Activated T-cell treated with anti-CD3 and anti-CD28 coated beads, Interleukin-2, amount 50 U/mL, for 4 hours (primary cell): ENCODE measurements at regions not wholly inside any gene's neighbourhood (a gene's known extent, or its start where the extent isn't known, plus 50 kb on each side); places are given as distances from the start of the nearest gene placed in this dataset.

Source experiments
- ATAC-seq, 2 donors: fragments of 200-7000 bp; cut with Tn5 transposase; one replicate each; pipeline ENCODE4 v1.10.0; 2021
- DNase-seq: peaks from one replicate; pipeline ENCODE4 v3.0.0-alpha.2; 2020
- H3K27me3 Mint-ChIP-seq: one replicate; pipeline ENCODE4 v1.8.0; 2021; ENCODE audit warnings: low read depth, mixed read lengths
- H3K36me3 Mint-ChIP-seq: one replicate; pipeline ENCODE4 v1.8.0; 2022; ENCODE audit warnings: mixed read lengths; ENCODE audit not compliant: insufficient read depth
- H3K4me1 Mint-ChIP-seq: one replicate; pipeline ENCODE4 v1.8.0; 2021; ENCODE audit warnings: low read depth, mixed read lengths
- H3K4me3 Mint-ChIP-seq: one replicate; pipeline ENCODE4 v1.8.0; 2021; ENCODE audit warnings: mild to moderate bottlenecking, moderate library complexity, mixed read lengths
- H3K9me3 Mint-ChIP-seq: one replicate; pipeline ENCODE4 v1.8.0; 2021; ENCODE audit warnings: mixed read lengths

- Mint-ChIP-seq H3K27me3 (peaks cover 16% of the 10 kb centered on the region), H3K4me1 (no peaks in the 10 kb centered on the region), H3K4me3 (no peak overlapping the region), H3K36me3 (no peaks in the 10 kb centered on the region), H3K9me3 (no peaks in the 10 kb centered on the region)
- DNase-seq (no peak), ATAC-seq (no peak)
Measured at GRCh38 chr2:13156916-13157315, 440.2 kb downstream of the TRIB2 start.

DNA sequence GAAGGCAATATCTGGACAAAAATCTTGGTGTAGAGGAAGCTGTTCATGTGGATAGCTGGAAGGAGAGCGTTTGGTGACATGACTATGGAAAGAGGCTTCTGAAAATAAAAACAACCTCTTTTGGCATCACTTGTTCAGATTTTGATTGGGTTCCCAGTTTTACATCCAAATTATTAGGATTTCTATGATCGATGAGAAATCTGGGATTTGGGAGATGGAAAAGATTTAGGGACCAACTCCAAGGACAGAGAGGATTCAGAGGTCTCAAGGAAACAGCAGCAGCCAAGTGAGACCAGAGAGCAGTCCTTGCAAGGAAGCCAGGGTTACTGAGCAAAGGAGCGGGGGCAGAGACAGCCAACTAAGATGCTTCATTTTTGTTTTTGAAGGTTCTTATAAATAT, 441.7 kb downstream of the TRIB2 start:
- H3K9me3 Mint-ChIP-seq: no peaks in the 10 kb centered on the region
- H3K4me3 Mint-ChIP-seq: no peak overlapping the region

DNA sequence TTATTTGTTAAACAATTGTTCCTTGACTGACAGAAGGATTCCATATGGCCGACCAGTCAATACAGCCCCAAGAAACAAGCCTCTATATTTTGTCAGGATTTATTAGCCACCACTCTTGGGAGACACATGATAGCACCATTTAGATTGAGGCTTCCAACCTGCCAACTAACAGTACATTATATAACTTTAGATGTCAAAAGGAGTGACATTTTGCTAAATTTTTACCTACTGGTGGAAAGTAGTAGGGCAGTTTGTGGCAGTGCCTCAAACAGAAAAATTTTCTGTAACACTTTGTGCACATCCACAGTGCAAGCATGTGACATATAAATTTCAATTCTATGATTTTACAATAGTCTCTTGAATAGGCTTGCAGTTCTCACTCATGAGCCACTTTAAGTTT, 464.0 kb downstream of the TRIB2 start:
- Mint-ChIP-seq H3K36me3 (no peaks in the 10 kb centered on the region), H3K4me1 (no peaks in the 10 kb centered on the region), H3K9me3 (peaks cover 6% of the 10 kb centered on the region), H3K4me3 (no peak overlapping the region), H3K27me3 (peaks cover 16% of the 10 kb centered on the region)
- DNase-seq (no peak), ATAC-seq (no peak)

More for the DNA sequence above, 441.7 kb downstream of the TRIB2 start:
- H3K4me1 Mint-ChIP-seq: no peaks in the 10 kb centered on the region
- no peak for DNase-seq
- no peak for ATAC-seq
- no peaks in the 10 kb centered on the region for H3K36me3 Mint-ChIP-seq
- peaks cover 20% of the 10 kb centered on the region for H3K27me3 Mint-ChIP-seq

DNA sequence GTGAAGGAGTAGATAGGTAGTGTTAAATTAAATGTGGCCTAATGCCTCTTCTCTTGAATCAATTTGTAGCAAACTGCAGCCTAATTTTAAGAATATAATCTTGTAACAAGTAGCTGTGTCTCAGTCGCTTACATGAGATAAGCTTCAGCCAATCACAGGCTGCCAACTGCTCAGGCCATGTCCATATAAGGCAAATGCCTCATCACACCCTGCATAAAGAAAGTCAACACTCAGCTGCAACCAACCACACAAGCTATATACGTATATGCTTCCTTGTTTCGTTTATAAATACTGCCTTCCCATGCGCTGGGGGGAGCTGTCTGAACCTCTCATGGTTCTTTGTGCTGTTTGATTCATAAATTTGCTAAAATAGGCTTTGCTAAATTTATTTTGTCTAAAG, 476.3 kb downstream of the TRIB2 start:
- Mint-ChIP-seq H3K36me3 (no peaks in the 10 kb centered on the region), H3K4me1 (no peaks in the 10 kb centered on the region), H3K9me3 (no peaks in the 10 kb centered on the region), H3K27me3 (peaks cover 10% of the 10 kb centered on the region), H3K4me3 (no peak overlapping the region)
- no peak for ATAC-seq
- DNase-seq: no peak

GRCh38 chr2:13193900-13194299, 477.2 kb downstream of the TRIB2 start:
- H3K27me3 Mint-ChIP-seq: peaks cover 10% of the 10 kb centered on the region
- no peaks in the 10 kb centered on the region for H3K9me3 Mint-ChIP-seq
- no peaks in the 10 kb centered on the region for H3K36me3 Mint-ChIP-seq
- H3K4me1 Mint-ChIP-seq: no peaks in the 10 kb centered on the region
- DNase-seq: no peak
- no peak for ATAC-seq
- no peak overlapping the region for H3K4me3 Mint-ChIP-seq

DNA sequence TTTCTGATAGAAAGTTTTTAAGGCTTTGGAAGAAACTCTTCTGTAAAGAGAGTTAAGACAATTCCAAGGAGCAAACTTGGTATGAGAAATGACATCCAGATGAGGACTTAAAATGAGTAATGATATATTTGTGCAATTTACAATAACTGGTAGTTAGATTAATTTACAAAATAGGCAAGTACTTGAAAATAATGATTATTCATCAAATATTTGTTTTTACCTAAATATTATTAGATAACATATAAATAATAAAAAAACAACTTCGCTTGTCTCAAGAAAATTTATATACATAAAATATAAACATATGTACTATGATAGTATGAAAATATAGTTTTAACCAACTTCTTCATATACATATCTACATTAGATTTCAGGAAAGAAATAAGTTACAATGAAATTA, 478.5 kb downstream of the TRIB2 start:
- Mint-ChIP-seq H3K4me3 (no peak overlapping the region), H3K9me3 (no peaks in the 10 kb centered on the region), H3K4me1 (no peaks in the 10 kb centered on the region), H3K36me3 (no peaks in the 10 kb centered on the region), H3K27me3 (peaks cover 7% of the 10 kb centered on the region)
- DNase-seq: no peak
- no peak for ATAC-seq

- Mint-ChIP-seq H3K27me3 (peaks cover 7% of the 10 kb centered on the region), H3K4me1 (no peaks in the 10 kb centered on the region), H3K36me3 (no peaks in the 10 kb centered on the region), H3K9me3 (no peaks in the 10 kb centered on the region), H3K4me3 (no peak overlapping the region)
- ATAC-seq (no peak), DNase-seq (no peak)
Measured at GRCh38 chr2:13197248-13197647, 480.5 kb downstream of the TRIB2 start.

DNA sequence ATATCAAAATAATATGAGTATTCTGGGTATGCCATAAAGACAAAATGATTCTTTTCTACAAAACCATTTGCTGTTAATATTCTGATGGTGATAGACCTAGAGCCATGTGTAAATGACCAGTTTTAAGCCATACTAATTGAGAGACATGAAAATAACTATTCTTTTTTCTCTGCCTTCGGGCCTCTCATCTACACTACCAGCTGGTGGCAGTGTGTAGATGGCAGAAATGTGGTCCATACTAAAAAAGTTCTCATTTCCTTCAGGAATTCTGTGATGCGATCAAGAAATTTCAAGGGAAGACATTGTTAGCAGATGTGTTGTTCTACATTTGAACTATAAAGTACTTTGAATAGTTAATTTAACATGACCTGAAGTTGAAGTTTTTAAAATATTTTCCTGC, 485.2 kb downstream of the TRIB2 start:
- Mint-ChIP-seq H3K9me3 (peaks cover 6% of the 10 kb centered on the region), H3K4me1 (no peaks in the 10 kb centered on the region), H3K36me3 (no peaks in the 10 kb centered on the region), H3K4me3 (no peak overlapping the region), H3K27me3 (peaks cover 12% of the 10 kb centered on the region)
- no peak for ATAC-seq
- DNase-seq: no peak

DNA sequence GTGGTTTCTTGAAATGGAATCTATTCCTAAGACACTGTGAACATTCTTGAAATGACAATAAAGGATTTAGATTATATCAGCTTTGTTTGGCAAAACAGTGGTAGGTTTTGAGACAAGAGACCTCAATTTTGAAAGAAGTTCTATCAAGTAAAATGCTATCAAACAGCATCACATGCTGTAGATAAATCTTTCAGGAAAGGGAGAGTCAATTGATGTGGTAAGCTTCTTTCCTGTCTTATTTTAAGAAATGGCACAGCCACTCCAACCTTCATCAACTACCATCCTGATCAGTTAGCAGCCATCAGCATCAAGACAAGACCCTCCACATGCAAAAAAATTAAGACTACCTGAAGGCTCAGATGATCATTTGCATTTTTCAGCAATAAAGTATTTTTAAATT, 495.4 kb downstream of the TRIB2 start:
- Mint-ChIP-seq H3K4me3 (no peak overlapping the region), H3K27me3 (peaks cover 2% of the 10 kb centered on the region), H3K36me3 (no peaks in the 10 kb centered on the region), H3K9me3 (peaks cover 6% of the 10 kb centered on the region), H3K4me1 (peaks cover 6% of the 10 kb centered on the region)
- DNase-seq (no peak), ATAC-seq (no peak)

DNA sequence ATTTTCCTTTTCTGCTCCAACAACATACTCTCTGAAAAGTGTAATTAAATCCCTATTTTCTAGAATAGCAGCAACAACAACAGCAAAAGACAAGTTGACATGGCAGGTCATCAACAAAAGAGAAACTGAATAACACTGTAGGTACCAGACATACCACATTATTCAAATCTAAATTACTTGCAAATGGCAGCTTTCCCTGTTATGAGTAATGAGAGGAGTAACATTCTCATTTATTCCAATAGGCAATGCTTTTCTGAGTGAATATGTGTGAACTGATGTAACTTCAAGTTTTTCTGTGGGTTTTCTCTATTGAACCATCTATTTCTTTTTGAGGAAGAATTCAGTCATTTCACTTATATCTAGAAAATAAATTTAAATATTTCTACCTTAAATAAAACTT, 501.5 kb downstream of the TRIB2 start:
- H3K27me3 Mint-ChIP-seq: no peaks in the 10 kb centered on the region
- DNase-seq (no peak), ATAC-seq (no peak)
- no peak overlapping the region for H3K4me3 Mint-ChIP-seq
- peaks cover 6% of the 10 kb centered on the region for H3K9me3 Mint-ChIP-seq
- H3K36me3 Mint-ChIP-seq: no peaks in the 10 kb centered on the region
- H3K4me1 Mint-ChIP-seq: no peaks in the 10 kb centered on the region

GRCh38 chr2:13227578-13227977, 510.8 kb downstream of the TRIB2 start:
- no peak overlapping the region for H3K4me3 Mint-ChIP-seq
- no peak for DNase-seq
- no peaks in the 10 kb centered on the region for H3K27me3 Mint-ChIP-seq
- H3K36me3 Mint-ChIP-seq: no peaks in the 10 kb centered on the region
- no peak for ATAC-seq
- H3K4me1 Mint-ChIP-seq: no peaks in the 10 kb centered on the region
- no peaks in the 10 kb centered on the region for H3K9me3 Mint-ChIP-seq

DNA sequence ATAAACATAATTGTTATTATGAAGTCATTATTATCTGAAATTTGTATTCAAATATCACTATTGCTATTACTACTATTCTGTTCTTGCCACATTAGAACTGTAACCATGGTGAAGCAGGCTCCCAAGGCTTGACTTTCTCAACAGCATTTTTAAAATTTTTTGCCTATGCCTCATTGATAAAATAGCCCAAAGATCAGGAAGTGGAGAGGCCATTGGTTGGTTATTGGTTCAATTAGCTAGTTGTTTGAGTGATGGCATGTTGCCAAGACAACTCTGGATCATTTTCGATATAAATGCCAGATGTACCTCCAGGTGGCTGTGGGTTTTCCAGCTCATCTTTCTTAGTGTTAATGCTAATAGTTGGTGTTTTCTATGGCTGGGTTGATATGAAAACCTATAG, 513.5 kb downstream of the TRIB2 start:
- ATAC-seq (no peak), DNase-seq (no peak)
- no peaks in the 10 kb centered on the region for H3K36me3 Mint-ChIP-seq

DNA sequence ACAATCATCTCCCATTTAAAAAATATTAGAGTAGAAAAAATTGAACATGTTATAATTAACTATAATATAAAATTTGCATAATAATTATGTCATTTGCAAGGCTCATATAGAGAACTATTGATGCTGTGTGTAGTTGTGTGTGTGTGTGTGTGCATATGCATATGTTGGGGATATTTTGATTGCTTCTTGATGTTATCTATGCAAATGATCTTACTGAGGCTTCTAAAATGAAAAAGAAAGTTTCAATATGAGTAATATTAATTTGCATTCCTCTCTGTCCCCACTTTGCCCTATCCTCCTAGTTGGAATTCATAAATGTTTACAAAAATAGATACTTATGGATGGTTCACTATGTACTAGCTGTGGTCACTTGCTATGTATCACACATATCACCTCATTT, 523.3 kb downstream of the TRIB2 start:
- H3K4me3 Mint-ChIP-seq: no peak overlapping the region
- no peaks in the 10 kb centered on the region for H3K9me3 Mint-ChIP-seq
- no peak for DNase-seq
- H3K27me3 Mint-ChIP-seq: no peaks in the 10 kb centered on the region
- no peaks in the 10 kb centered on the region for H3K36me3 Mint-ChIP-seq
- ATAC-seq: no peak
- no peaks in the 10 kb centered on the region for H3K4me1 Mint-ChIP-seq

More for the DNA sequence above, 513.5 kb downstream of the TRIB2 start:
- no peaks in the 10 kb centered on the region for H3K4me1 Mint-ChIP-seq
- H3K27me3 Mint-ChIP-seq: no peaks in the 10 kb centered on the region
- H3K9me3 Mint-ChIP-seq: no peaks in the 10 kb centered on the region
- no peak overlapping the region for H3K4me3 Mint-ChIP-seq

GRCh38 chr2:13240789-13241487, 524.2 kb downstream of the TRIB2 start:
- H3K4me1 Mint-ChIP-seq: no peaks in the 10 kb centered on the region
- no peaks in the 10 kb centered on the region for H3K36me3 Mint-ChIP-seq
- H3K27me3 Mint-ChIP-seq: peaks cover 2% of the 10 kb centered on the region
- H3K9me3 Mint-ChIP-seq: no peaks in the 10 kb centered on the region
- DNase-seq: no peak
- ATAC-seq: no peak
- H3K4me3 Mint-ChIP-seq: no peak overlapping the region

- Mint-ChIP-seq H3K36me3 (no peaks in the 10 kb centered on the region), H3K4me1 (no peaks in the 10 kb centered on the region), H3K4me3 (no peak overlapping the region), H3K9me3 (no peaks in the 10 kb centered on the region), H3K27me3 (peaks cover 2% of the 10 kb centered on the region)
- DNase-seq: no peak
- no peak for ATAC-seq
Measured at GRCh38 chr2:13252615-13253014, 535.9 kb downstream of the TRIB2 start.

DNA sequence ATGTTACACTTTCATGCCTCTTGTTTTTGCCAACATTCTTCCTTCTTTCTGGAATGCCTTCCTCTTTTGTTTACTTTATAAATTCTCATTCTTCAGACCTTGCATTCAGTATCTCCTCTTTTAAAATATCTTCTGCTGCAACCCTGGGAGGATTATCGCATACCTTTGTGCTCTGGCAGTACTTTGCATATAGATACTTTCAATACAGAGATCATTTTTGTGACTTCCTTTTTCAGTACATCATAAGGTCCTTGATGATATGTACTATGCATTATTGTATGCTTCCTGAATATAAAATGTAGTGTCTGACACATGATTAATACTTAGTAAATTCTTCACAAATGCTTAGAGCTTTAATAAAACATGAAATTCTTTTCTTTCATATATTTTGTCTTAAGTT, 538.7 kb downstream of the TRIB2 start:
- H3K27me3 Mint-ChIP-seq: peaks cover 8% of the 10 kb centered on the region
- no peaks in the 10 kb centered on the region for H3K36me3 Mint-ChIP-seq
- H3K9me3 Mint-ChIP-seq: no peaks in the 10 kb centered on the region

More for the DNA sequence above, 538.7 kb downstream of the TRIB2 start:
- Mint-ChIP-seq H3K4me1 (no peaks in the 10 kb centered on the region), H3K4me3 (no peak overlapping the region)
- ATAC-seq (no peak), DNase-seq (no peak)
